Liver (tissue), 3 donors: ENCODE measurements at regions not wholly inside any gene's neighbourhood (a gene's known extent, or its start where the extent isn't known, plus 50 kb on each side); places are given as distances from the start of the nearest gene placed in this dataset.

Source experiments
- EGR1 ChIP-seq, 2 donors: IDR thresholded peaks; 2 replicates each; pipeline ENCODE4 v1.6.1; 2016 to 2018; ENCODE audit warnings: antibody characterized with exemption in 2 of 2, low read depth in 2 of 2
- GABPA ChIP-seq, 2 donors: IDR thresholded peaks in 1 of 2; conservative IDR thresholded peaks in 1 of 2; 2 replicates each; pipeline ENCODE4 v1.6.1; 2016; ENCODE audit warnings: antibody characterized with exemption in 2 of 2, mild to moderate bottlenecking in 1 of 2, moderate library complexity in 1 of 2
- HNF4A ChIP-seq, 2 donors: conservative IDR thresholded peaks; 2 replicates each; pipeline ENCODE4 v1.6.1; 2016; ENCODE audit warnings: antibody characterized with exemption in 2 of 2, mild to moderate bottlenecking in 2 of 2
- HNF4G ChIP-seq: IDR thresholded peaks from 2 replicates; pipeline ENCODE4 v1.6.1; 2016; ENCODE audit warnings: antibody characterized with exemption
- JUND ChIP-seq, 2 donors: IDR thresholded peaks; 2 replicates each; pipeline ENCODE4 v1.6.1; 2016; ENCODE audit warnings: antibody characterized with exemption in 2 of 2
- NR2F2 ChIP-seq: IDR thresholded peaks from 2 replicates; pipeline ENCODE4 v1.6.1; 2016; ENCODE audit warnings: antibody characterized with exemption
- SP1 ChIP-seq: IDR thresholded peaks from 2 replicates; pipeline ENCODE4 v1.6.1; 2018; ENCODE audit warnings: antibody characterized with exemption, mild to moderate bottlenecking
- TAF1 ChIP-seq: conservative IDR thresholded peaks from 2 replicates; pipeline ENCODE4 v1.6.1; 2016; ENCODE audit warnings: antibody characterized with exemption, mild to moderate bottlenecking
- YY1 ChIP-seq: IDR thresholded peaks from 2 replicates; pipeline ENCODE4 v1.6.1; 2016; ENCODE audit warnings: antibody characterized with exemption, mild to moderate bottlenecking
- TF ChIP-seq, protein P1 (sequence below): fragments of 150-350 bp; IDR thresholded peaks from 2 replicates; pipeline ENCODE4 v1.5.1; 2017; ENCODE audit warnings: improper control_type of control experiment, low read depth, low read length; ENCODE audit not compliant: missing input control
- TF ChIP-seq, protein P2 (sequence below): IDR thresholded peaks from 2 replicates; pipeline ENCODE4 v1.6.1; 2016; ENCODE audit warnings: antibody characterized with exemption
- TF ChIP-seq, protein P3 (sequence below): IDR thresholded peaks from 2 replicates; pipeline ENCODE4 v1.6.1; 2016; ENCODE audit warnings: antibody characterized with exemption, mild to moderate bottlenecking
- TF ChIP-seq, protein P4 (sequence below): IDR thresholded peaks from 2 replicates; pipeline ENCODE4 v1.6.1; 2016; ENCODE audit warnings: antibody characterized with exemption
- TF ChIP-seq, protein P5 (sequence below): IDR thresholded peaks from 2 replicates; pipeline ENCODE4 v1.6.1; 2016; ENCODE audit warnings: antibody characterized with exemption
- donor health status: healthy.
- donor health status: healthy.

DNA sequence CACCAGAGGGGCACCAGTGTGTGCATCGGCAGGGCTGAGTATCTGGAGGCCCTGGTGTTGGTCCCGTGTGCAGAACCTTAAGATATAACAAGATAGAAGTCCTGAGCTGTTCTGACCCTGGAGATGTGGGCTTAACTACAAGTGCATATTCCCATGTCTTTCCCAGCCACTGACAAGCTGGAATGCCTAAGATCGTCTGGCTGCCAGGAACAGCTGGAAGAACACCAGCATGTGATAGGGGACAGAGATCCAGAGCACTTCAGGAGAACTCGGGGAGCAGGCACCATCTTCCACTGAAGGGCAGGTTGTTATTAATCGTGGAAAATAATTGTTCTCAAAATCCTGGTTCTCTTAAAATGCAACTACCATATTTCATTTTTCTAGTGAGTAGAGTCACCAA, 419.9 kb upstream of the RUNX1 start:
- TF ChIP-seq YY1 (no peak), HNF4G (no peak), NR2F2 (no peak), HNF4A (conservative IDR thresholded peaks at IDR 0.05) (no peak), GABPA (IDR thresholded peaks at IDR 0.05 in 1 of 2, conservative IDR thresholded peaks at IDR 0.05 in 1 of 2) (no peak), SP1 (no peak), EGR1 (IDR thresholded peaks at IDR 0.05; ENCODE audit: low read depth in 2 of 2) (no peak), TAF1 (no peak), JUND (IDR thresholded peaks at IDR 0.05) (no peak)
- TF ChIP-seq, protein P1, sequence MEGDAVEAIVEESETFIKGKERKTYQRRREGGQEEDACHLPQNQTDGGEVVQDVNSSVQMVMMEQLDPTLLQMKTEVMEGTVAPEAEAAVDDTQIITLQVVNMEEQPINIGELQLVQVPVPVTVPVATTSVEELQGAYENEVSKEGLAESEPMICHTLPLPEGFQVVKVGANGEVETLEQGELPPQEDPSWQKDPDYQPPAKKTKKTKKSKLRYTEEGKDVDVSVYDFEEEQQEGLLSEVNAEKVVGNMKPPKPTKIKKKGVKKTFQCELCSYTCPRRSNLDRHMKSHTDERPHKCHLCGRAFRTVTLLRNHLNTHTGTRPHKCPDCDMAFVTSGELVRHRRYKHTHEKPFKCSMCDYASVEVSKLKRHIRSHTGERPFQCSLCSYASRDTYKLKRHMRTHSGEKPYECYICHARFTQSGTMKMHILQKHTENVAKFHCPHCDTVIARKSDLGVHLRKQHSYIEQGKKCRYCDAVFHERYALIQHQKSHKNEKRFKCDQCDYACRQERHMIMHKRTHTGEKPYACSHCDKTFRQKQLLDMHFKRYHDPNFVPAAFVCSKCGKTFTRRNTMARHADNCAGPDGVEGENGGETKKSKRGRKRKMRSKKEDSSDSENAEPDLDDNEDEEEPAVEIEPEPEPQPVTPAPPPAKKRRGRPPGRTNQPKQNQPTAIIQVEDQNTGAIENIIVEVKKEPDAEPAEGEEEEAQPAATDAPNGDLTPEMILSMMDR: no peak
- TF ChIP-seq, protein P2, sequence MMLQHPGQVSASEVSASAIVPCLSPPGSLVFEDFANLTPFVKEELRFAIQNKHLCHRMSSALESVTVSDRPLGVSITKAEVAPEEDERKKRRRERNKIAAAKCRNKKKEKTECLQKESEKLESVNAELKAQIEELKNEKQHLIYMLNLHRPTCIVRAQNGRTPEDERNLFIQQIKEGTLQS: no peak
- TF ChIP-seq, protein P3, sequence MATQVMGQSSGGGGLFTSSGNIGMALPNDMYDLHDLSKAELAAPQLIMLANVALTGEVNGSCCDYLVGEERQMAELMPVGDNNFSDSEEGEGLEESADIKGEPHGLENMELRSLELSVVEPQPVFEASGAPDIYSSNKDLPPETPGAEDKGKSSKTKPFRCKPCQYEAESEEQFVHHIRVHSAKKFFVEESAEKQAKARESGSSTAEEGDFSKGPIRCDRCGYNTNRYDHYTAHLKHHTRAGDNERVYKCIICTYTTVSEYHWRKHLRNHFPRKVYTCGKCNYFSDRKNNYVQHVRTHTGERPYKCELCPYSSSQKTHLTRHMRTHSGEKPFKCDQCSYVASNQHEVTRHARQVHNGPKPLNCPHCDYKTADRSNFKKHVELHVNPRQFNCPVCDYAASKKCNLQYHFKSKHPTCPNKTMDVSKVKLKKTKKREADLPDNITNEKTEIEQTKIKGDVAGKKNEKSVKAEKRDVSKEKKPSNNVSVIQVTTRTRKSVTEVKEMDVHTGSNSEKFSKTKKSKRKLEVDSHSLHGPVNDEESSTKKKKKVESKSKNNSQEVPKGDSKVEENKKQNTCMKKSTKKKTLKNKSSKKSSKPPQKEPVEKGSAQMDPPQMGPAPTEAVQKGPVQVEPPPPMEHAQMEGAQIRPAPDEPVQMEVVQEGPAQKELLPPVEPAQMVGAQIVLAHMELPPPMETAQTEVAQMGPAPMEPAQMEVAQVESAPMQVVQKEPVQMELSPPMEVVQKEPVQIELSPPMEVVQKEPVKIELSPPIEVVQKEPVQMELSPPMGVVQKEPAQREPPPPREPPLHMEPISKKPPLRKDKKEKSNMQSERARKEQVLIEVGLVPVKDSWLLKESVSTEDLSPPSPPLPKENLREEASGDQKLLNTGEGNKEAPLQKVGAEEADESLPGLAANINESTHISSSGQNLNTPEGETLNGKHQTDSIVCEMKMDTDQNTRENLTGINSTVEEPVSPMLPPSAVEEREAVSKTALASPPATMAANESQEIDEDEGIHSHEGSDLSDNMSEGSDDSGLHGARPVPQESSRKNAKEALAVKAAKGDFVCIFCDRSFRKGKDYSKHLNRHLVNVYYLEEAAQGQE: no peak
- TF ChIP-seq, protein P4, sequence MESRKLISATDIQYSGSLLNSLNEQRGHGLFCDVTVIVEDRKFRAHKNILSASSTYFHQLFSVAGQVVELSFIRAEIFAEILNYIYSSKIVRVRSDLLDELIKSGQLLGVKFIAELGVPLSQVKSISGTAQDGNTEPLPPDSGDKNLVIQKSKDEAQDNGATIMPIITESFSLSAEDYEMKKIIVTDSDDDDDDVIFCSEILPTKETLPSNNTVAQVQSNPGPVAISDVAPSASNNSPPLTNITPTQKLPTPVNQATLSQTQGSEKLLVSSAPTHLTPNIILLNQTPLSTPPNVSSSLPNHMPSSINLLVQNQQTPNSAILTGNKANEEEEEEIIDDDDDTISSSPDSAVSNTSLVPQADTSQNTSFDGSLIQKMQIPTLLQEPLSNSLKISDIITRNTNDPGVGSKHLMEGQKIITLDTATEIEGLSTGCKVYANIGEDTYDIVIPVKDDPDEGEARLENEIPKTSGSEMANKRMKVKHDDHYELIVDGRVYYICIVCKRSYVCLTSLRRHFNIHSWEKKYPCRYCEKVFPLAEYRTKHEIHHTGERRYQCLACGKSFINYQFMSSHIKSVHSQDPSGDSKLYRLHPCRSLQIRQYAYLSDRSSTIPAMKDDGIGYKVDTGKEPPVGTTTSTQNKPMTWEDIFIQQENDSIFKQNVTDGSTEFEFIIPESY: no peak
- TF ChIP-seq, protein P5, sequence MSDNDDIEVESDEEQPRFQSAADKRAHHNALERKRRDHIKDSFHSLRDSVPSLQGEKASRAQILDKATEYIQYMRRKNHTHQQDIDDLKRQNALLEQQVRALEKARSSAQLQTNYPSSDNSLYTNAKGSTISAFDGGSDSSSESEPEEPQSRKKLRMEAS: no peak
